NOMO-1 treated with dmso at 0.1 percent for 144 hours (cell line): ENCODE measurements at regions not wholly inside any gene's neighbourhood (a gene's known extent, or its start where the extent isn't known, plus 50 kb on each side); places are given as distances from the start of the nearest gene placed in this dataset.

Experiments
- DNase-seq: peaks from one replicate; lab custom pipeline; 2025; ENCODE audit not compliant: unreplicated experiment; lab: John Stamatoyannopoulos, UW

DNA sequence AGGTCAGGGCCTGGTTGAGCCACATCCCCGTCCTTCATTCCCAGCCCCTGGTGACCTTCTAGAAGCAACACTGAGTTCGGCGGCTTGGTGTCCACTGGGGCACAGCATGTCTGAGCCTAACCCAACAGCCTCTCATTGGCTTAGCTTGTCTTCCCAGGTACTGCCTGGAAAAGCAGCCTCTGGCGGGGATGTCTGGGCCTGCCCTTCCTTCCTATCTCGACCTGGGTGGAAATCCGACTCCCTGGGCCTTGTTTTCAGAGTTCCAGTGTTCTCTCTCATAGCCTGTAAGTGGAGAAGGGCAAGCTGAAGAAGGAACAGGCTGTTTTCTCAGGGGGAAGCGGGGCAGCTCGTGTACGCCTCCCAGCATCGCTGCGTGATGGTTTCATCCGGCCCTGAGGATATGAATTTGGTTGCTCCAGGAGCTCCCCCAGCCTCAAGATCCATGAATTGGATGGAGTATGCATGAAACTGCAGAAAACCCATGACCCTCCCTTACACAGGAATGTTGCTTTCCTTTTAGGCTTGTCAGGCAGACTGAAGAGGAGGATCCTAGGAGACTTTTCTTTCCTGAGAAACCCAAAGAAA, 116.5 kb upstream of the IRF2BP2 start:
- no peak for DNase-seq

DNA sequence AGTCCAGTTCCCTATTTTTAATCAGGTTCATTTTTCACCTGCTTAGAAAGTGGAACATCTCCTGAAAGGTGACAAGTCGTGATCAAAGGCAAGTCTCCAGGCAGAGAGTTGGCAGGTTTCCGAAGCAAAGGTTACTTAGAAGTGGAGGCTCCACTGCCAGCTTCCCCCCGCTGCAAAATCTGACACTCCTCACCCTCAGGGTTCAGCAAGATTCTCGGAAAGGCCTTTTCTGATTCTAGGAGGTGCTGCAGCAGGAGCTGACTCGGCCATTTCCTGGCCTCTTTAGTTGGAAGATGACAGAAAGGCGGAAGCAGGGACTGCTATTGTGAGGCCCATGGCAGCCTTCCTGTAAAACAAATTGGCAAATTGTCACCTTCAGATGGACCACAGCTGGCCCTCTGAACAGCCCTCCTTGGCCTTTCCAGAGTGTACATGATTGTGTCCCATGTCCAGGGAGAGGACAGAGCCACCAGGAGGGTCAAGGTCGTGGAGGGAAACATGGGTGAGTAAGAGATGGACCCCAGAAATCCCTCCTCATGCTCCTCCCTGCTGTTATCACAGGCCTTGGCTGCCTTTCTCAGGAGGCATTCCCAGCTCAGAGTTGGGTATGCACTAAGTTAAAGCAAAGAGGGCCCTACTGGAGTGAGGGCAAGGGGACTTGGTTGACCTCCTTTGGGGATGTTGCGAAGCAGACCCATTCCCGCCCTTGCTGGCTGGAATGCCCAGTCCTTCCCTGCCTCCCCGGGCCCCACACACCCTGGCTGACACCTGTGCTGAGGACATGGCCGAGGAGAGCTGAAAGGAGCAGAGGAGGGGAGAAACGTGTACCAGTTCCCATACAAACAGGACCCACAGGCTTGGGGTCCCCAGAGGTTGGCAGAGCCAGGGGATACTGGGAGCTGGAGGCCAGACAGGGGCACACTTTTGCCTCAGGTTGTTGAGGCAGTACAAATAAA, 115.5 kb upstream of the IRF2BP2 start:
- no peak for DNase-seq

DNA sequence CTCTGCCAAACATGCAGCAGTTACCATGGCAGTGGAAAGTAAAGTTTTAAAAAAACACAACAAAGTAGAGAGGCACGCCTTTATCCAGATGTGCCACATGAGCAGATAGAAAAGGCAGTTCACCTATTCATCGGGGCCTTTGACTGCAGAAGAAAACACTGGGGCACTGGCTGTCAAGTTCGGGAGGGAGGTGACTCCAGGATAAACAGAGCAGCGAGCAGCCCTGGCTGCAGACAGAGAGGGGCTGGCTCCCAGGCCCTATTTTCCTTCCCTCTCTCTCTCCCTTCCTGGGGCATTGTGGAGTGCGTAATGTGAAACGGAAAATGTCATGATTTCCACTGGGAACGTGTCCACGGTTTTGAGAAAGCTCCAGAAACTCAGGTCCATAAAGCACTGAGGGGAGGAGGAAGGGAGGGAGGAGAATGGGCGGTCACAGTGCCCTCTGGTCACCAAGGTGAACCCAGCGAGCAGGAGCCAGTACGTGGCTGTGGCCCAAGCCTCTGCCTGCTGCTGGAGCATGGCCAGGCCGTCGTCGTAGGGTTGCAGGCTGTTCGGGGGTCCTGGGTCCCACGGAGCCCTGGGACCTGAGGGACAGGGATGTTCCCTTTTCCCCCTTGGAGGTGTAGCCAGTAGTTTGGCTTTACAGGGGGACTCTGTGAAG, 114.7 kb upstream of the IRF2BP2 start:
- no peak for DNase-seq

DNA sequence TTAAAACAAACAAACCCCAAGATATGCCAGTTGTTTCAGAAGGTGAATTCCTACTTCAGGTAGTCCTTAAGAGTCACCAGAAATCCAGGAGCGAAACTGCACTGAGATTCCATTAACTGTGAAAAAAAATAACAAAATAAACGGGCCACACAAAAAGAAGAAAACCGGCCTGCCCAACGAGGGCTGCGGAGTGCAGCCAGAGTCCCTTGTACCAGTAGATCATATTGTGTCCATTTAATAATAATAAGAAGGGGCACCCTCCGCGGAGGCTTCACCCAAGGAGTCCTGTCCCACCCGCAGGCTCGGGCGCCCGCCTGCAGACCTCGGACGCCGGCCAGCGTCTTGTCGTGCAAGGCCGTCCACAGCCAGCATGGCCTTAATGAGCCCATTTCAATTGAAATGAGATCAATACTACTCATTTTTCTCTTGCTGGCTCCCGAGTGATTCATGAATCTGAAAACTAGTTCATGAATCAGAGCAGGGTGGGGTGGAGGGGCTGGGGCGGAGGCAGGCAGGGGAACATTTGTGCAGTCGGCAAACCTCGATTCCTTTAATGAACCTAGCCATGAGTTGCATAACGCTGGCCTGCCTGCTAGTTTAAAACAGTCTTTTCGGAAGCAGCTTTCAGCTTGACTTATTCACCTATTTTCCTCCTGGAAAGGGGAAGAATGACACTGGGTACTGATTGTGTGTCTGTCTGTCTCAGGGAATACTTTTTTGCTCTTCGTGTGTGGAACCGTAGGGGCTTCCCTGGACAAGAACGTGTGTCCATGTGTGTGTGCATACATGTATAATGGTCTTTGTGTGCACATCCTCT, 113.1 kb upstream of the IRF2BP2 start:
- DNase-seq = peak; percentile 67

DNA sequence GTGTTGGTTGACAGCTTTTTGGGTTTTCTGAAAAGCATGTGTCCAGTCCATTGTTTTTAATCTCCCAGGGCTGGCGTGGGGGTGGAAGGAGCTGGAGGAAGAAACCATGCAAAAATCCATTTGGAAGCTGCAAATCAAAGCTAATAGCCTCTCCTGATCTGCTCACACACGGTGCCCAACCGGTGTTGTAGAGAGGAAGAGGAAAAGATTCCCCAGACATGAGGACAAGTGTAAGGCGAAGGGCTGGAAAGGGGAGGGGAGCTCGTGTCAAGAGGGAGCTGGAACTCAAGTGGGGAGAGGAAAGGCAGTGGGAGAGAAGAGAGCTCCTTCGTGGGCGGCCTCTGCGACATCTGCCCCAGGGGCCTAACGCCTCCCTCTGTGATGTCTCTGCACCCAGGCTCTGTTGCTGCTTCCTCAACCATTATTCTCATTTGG, 112.3 kb upstream of the IRF2BP2 start:
- DNase-seq = no peak

DNA sequence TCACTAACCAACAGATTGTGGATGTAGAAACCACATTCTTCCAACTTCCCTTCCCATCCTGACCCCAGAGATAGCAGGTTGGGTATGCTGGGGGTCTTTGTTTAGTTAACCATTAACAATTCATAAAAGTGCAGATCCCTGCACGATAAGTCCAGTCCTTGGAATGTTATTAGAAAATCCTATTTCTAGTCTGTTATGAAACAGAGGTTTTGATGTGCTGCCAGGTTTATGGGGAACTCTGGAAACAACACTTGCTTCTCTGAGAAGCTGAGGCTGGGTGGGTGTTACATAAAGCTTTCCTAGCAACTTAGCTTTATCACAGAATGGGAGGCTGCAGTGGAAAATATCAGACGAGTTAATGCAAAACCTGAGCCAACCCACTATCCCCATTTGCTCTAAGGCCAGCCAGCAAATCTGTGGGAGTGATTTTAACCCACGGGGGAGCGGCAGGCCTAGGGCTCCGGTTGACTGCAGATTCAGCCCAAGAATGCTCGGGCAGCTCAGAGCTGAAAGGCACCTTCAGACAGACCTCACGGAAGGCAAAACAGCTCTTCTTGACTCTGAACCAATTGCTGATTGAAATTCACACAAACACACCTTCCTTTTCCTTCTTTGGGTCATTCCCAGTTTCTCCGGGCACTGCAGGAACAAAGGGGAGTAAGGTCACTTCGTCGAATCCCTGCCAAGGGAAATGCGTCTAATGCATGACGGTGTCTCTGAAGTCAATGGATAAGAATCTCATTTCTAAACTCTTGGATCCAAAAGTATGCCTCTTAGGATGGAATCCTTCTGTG, 111.7 kb upstream of the IRF2BP2 start:
- DNase-seq = no peak

DNA sequence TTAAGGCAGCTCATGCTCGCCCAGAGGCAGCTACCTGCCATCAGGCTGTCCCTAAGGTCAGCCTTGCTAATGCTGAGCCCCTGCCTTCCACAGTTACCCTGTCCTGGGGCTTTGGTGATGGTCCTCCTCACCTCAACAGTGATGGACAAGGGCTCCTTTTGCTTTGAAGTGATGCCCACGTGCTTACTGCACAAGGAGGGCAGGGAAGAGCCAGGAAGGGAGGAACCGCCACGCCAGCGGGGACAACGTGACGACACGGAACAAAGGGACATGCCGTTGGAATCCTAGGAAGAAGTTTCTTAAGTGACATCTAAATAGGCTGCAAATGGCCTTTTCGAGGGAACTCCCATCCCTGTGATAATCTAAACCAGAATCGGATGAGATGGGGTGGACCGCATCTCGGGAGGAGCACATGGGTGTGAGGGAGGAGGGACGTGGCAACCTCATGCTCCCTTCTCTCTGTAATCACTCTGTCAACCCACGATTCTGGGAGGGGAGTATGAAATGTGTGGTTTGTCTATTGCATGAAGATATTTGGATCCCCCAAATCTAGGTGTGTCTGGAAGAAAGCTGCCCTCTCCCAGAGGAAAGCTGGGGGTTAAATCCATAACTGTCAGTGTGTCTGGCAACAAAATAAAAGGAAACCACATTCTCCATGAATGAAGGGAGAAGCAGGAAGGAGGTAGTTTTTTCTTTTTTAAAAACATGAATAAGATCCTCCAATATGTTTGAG, 110.9 kb upstream of the IRF2BP2 start:
- DNase-seq = no peak

DNA sequence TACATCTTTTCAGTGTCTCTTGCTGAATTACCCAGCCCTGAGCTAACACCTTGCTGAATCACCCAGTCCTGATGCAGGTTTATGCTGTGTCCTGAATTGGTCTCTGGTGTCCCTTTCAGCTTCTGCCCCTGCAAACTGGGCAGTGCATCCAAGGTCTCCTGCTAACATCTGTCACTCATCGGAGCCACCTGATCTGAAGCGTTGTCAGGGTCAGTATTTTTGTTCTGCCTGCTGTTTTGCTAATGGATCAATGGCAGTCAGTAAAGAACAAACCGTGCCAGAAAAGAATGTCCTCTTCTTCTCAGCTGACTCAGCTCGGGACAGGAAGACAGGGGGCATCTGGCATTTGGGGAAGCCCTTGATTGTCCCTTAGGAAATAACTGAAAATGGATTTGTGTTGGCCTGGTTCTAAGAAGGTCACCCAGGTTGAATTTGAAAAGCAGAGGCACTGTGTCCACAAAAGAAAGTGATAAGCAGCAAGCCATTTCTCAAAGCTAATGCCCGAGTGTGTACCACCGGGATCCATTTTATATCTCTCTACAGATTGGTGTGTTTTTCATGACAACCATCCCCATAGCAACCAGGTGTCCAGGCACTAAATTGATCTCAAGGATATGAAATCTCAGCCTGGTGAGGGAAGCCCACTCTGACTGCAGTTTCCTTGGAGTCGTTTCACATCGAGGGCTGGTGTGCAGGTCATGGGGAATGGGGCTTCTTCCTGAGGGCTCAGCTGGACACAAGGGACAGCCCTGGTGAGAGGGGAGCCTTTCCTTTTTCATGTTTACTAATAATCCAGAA, 109.7 kb upstream of the IRF2BP2 start:
- no peak for DNase-seq

DNA sequence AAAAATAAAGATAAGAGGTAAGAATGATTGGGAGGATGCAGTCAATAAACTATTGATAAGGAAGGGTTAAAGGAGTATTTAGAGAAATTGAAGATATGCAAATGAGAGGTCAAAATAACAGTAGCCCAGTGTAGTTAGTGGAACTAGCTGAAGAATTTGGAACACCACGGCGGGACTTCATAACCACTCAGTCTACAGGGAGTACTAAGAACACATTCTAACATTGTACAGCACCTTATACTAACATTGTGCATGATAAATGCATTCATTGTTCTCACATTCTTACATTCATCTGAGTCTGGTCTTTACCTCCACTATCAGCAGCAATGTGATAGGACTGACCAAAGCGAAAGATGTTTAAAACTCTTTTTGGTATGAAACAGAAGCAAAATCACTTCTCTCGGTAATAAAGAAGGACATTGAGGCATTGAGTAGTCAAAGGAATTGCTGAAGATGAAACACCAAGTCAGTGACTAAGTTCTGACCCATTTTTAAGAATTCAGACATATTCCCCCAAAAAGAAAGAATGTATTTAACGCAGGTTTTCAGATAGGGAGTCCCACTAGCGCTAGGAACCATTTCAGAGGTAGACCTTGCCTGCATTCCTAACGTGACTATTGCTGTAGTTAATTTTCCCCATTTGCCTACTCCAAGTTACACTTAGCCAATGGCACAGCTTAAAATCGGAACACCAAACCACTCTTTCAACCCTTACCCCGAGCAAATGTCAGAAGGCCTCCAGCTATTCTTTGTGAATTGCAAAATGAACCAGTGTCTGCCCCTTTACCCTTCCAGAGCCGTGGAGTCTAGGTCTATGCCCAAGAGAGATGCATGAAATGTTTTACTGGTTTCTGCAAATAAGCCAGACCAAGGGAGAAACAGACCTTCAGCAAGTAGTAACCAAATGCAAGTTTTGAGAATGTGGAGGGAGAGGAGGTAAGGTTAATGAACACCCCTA, 108.8 kb upstream of the IRF2BP2 start:
- DNase-seq = no peak

DNA sequence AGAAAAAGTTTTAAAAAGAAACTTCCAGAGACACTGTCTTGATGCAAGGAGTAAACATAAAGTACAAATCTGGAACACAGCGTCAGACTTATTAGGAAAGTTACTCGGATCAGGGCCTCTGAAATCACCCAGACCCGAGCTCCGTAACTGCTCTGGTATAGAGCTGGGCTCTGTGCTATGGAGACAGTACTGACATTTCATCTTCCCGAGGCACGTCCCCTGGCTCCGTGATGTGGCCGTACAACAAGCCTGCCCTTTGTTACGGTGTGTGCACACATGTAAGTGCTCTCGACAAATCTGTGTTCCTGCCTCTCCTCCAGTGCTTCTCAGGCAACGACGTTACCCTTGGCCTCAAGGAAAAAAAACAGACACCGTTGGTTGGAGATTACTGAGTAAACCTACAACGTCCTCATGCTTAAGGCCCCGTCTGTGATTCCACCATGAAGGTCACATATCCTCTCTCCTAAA, 107.0 kb upstream of the IRF2BP2 start:
- no peak for DNase-seq

DNA sequence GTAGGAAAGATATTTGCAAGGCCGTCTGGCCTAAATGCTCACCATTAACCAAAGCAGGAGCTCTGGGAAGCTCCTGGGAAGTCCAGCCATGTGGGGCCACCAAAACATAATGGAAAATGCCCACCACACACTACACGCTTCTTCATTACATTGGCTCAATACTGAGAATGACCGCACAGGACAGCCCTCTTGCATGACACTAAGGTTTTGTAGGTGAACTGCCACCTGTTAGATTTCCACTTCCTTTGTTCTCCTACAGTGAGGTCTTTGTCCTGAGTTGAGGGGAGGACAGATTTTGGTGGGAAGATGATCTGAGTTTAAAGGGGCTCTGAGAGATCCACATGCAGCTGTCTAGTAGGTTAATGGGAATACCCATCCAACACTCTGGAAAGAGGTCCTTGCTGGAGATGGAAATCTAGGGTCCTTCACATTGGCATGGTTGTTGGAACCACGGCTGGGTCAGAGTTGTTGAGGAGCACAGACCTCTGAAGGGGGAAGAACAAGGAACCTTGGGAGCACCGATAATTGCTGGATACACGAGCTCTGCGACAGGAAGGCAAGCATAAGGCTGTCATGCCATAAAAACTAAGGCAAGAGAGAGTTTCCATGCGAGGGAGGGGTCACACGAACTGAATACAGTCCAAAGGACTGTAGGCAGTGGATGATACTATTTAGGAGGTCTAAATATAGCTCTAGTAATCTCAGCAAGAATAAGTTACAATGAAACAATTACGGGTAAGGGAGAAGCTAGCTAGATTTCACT, 105.5 kb upstream of the IRF2BP2 start:
- DNase-seq = no peak

DNA sequence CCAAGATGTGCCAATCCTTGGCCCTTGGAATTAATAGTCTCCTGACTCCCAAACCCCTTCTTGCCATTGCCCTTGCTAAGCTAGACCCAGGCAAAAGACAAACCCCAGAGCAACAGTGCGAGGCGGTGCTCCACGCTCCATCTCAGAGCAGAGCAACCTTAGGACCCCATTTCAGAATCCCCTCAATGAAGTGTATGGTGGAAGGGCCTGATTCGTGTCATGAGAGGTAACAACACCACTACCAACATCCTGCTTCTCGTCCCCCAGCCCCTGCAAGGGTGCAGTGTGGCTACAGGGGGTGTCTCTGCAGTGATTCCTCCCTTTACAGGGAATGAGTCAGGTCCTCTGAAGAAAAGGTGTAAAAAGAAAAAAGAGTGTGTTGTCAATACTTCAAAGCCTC, 103.9 kb upstream of the IRF2BP2 start:
- DNase-seq = no peak

DNA sequence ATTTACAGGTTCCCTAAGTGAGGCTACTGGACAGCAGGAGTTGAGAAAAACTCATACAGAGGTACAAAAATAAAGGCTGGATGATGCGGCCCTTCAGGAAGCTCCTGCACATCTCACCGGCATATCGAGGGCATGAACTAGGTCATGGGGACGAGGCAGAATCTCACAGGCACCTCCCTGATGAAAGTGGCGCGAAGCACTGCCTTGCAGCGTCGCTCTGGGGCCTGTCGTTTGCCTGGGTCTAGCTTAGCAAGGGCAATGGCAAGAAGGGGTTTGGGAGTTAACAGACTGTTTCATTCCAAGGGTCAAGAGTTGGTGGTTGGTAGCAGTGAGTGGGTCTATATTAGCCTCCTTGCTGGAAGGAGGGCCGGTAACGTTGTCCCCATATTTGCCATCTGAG, 103.5 kb upstream of the IRF2BP2 start:
- DNase-seq = no peak

DNA sequence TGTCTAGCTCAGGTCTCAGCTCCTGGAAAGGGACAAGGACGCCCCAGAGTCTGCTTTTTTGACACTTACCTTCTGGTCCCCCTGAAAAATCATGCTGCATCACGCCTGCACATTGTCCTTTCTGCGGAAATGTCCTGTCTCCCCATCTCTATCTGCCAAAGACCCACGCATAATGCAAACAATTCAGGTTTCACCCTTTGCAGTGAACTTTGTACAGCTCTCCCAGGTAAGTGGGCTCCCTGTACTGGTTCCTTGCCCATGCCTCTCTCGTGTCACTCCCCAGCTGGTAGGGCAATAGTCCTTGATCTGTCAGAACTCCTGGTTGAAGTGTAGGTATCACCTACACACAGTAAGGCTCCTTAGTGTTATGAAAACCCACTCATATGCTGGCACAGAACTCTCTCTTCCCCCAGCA, 102.9 kb upstream of the IRF2BP2 start:
- no peak for DNase-seq

DNA sequence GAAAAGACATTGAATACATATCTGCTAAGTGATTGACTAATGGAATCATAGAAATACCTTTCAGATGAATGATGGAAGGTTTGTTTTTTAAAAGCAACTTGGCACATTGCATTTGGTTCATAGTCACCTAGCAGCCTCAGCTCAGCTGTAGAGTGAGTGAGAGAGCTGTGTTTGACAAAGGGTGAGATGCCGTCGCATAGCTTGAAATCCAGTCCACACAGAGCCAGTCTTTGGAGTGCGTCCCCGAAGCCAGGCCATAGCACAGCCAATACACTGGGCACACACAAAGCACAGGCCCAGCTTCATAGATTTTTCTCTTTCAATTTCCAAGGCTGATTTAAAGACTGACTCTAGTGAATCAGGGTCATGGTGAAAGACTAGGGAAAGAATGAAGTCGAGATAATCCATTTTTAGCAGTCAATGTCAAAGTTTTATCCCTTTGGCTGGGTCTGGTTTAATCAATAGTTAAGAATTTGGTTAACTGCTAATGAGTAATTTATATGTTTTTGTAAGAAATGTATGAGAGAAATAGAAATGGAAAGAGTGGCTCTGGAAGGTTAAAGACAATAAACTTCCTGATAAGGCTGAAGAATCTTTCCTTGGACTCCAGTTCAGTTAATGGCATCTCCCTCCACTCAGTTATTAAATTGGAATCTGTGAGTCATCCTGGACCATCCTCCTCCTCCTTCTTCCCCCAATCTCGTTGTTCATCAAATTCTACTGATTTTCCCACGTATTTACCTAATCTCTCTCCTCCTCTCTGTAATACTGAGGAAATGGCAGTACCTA, 101.2 kb upstream of the IRF2BP2 start:
- DNase-seq = no peak

DNA sequence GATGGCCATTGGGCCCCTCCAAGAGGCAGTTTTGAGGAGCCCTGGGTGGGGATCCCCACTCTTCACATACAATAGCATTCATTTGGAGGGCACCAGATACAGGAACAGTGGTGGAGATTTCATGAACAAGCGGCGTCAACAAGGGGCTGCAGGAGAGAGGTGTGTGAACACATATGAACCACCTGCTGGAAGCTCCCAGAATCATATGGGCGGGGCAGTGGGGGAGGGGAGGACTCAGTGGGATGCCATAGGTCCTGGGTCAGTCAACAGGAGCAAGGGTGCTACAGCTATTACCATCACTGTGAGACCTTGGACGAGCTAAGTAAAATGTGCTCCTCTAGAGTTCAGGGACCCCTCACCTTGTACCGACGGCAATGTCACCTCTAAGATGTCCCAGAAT, 100.4 kb upstream of the IRF2BP2 start:
- DNase-seq = no peak
